ENCODE measurements at regions not wholly inside any gene's neighbourhood (a gene's known extent, or its start where the extent isn't known, plus 50 kb on each side); places are given as distances from the start of the nearest gene placed in this dataset.
"Not testable (repeated sequence)": the region's sequence is repeated elsewhere in the genome, so short reads cannot be mapped to it uniquely, and the experiment has no call there.

- no peak for DNase-seq
Observed at GRCh38 chr13:37986811-37987210, 117.2 kb upstream of the TRPC4 start.

GRCh38 chr13:37985281-37985680 lies 115.7 kb upstream of the TRPC4 start:
- no peak for DNase-seq

GRCh38 chr13:37984357-37984756 lies 114.8 kb upstream of the TRPC4 start:
- DNase-seq = no peak

GRCh38 chr13:37981932-37982331 lies 112.4 kb upstream of the TRPC4 start:
- DNase-seq = no peak

GRCh38 chr13:37978680-37979079 lies 109.1 kb upstream of the TRPC4 start:
- no peak for DNase-seq

GRCh38 chr13:37968555-37968954 lies 99.0 kb upstream of the TRPC4 start:
- DNase-seq = no peak

GRCh38 chr13:37966266-37966665 lies 96.7 kb upstream of the TRPC4 start:
- peak; percentile 15 for DNase-seq

- DNase-seq = no peak
Observed at GRCh38 chr13:37960427-37960826, 90.9 kb upstream of the TRPC4 start.

- no peak for DNase-seq
Observed at GRCh38 chr13:37959284-37959683, 89.7 kb upstream of the TRPC4 start.

GRCh38 chr13:37956536-37956935 lies 87.0 kb upstream of the TRPC4 start:
- peak; percentile 10 for DNase-seq

GRCh38 chr13:37954597-37954996 lies 85.0 kb upstream of the TRPC4 start:
- not testable (repeated sequence) for DNase-seq

- DNase-seq = peak; percentile 8
Observed at GRCh38 chr13:37954191-37954590, 84.6 kb upstream of the TRPC4 start.

- no peak for DNase-seq
Observed at GRCh38 chr13:37953696-37954095, 84.1 kb upstream of the TRPC4 start.

- DNase-seq = no peak
Observed at GRCh38 chr13:37950016-37950415, 80.4 kb upstream of the TRPC4 start.

- no peak for DNase-seq
Observed at GRCh38 chr13:37947419-37948140, 78.0 kb upstream of the TRPC4 start.

GRCh38 chr13:37945651-37946575 lies 76.3 kb upstream of the TRPC4 start:
- DNase-seq = no peak

GRCh38 chr13:37944869-37945442 lies 75.4 kb upstream of the TRPC4 start:
- DNase-seq = no peak

- no peak for DNase-seq
Observed at GRCh38 chr13:37944081-37944868, 74.7 kb upstream of the TRPC4 start.

- no peak for DNase-seq
Observed at GRCh38 chr13:37942929-37943328, 73.4 kb upstream of the TRPC4 start.

GRCh38 chr13:37934339-37935191 lies 65.0 kb upstream of the TRPC4 start:
- DNase-seq = no peak

- DNase-seq = no peak
Observed at GRCh38 chr13:37929308-37929707, 59.7 kb upstream of the TRPC4 start.

GRCh38 chr13:37927561-37927960 lies 58.0 kb upstream of the TRPC4 start:
- DNase-seq = no peak
